Mammary epithelial cell (primary cell): ENCODE measurements at regions not wholly inside any gene's neighbourhood (a gene's known extent, or its start where the extent isn't known, plus 50 kb on each side); places are given as distances from the start of the nearest gene placed in this dataset.

Experiments used
- CTCF ChIP-seq, 2 donors: IDR thresholded peaks in 1 of 2; conservative IDR thresholded peaks in 1 of 2; 2 replicates each; pipeline ENCODE4 v1.5.1; 2011 to 2012; ENCODE audit warnings: inconsistent platforms in 2 of 2, low read length in 2 of 2, mild to moderate bottlenecking in 2 of 2, control low read depth in 1 of 2, low read depth in 1 of 2; ENCODE audit not compliant: insufficient read depth in 1 of 2; ENCODE audit errors: extremely low read depth in 1 of 2
- EZH2 ChIP-seq: IDR thresholded peaks from 2 replicates; pipeline ENCODE4 v1.6.1; 2012; ENCODE audit warnings: low read length, inconsistent platforms, borderline replicate concordance

- TF ChIP-seq CTCF (conservative IDR thresholded peaks at IDR 0.05 in 1 of 2, IDR thresholded peaks at IDR 0.05 in 1 of 2; ENCODE audit: extremely low read depth in 1 of 2, insufficient read depth in 1 of 2, low read depth in 1 of 2, low read length in 2 of 2) (no peak), EZH2 (no peak)
Observed at GRCh38 chr15:63448266-63448665, 56.1 kb upstream of the USP3 start.
